ENCODE measurements at regions not wholly inside any gene's neighbourhood (a gene's known extent, or its start where the extent isn't known, plus 50 kb on each side); places are given as distances from the start of the nearest gene placed in this dataset.

DNA sequence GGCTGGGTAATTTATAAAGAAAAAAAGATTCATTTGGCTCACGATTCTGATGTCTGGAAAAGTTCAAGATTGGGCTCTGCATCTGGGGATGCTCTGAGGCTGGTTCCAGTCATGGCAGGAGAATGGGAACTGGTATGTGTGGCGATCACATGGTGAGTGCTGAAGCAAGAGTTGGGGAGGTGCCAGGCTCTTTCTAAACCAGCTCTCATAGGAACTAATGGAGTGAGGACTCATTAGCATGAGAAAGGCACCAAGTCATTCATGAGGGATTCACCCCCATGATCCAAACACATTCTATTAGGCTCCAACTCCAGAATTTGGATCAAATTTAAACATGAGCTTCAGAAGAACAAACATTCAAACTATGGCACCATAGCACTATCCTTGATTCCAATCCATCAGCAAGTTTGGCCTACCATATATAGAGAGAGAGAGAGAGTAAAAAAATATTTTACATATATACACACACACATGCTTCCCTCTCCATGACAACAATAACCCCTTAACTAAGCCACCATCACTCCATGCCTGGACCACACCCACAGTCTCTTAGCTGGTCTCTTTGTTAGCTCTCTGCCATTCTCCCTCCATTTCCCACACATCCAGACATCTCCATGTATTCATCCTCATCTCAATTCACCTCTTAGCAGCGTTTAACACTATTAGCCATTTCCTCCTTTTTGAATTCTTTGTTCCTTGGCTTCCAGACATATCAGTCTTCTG lies 57.9 kb downstream of the NPY start:
- DNase-seq, result no peak

DNA sequence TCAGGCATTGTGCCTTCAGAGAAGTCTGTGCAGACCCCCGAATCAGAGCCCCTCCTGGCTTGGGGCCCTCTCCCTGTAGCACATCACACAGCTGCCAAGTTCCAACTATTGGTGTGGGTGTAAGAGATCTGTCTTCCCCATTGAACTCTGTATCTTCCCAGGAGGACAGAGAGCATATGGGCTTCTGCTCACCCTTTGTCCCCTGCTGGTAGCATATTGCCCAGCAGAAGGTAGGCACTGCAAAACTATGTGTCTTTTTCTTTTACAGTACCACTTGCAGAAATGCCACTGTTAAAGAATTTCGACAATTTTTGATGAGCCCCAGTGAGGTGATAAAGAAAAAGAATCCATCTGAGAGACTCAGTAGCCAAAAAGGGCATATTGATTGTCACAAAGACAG lies 59.6 kb downstream of the NPY start:
- peak; percentile 22 for DNase-seq

DNA sequence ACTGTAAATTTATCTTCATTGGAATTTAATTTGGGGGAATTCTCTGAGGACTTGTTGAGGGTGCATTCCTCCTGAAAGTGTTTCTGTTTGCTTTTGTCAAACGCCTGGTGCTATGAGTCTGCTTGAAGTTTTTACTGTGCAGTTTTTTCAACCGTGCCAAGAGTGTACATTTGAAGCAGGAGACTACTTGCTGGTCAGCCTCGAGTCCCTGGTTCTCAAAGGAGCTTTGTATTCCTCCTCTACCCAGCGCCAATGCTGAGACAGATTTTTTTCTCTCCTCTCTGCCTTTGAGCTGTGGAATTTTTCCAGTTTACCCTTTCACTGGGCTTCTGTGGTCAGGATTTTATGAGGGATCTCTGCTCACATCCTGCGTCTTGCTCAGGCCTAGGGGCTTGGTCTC lies 62.1 kb downstream of the NPY start:
- no peak for DNase-seq

DNA sequence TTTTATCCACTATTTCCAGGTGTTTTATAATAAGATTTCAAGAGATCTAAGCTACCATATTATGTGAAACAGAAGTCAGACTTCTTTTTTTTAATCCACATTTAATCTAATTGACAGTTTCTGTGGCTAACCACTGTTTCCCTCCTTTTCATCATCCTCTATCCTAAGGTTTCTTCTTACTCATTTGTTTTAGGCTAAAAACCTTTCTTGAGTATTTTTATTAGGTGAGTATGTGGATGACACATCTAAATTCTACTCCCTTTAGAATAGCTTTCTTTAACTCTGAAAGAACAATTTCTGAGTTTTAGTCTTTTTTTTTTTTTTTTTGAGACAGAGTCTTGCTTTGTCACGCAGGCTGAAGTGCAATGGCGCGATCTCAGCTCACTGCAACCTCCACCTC lies 62.7 kb downstream of the NPY start:
- DNase-seq, result no peak

DNA sequence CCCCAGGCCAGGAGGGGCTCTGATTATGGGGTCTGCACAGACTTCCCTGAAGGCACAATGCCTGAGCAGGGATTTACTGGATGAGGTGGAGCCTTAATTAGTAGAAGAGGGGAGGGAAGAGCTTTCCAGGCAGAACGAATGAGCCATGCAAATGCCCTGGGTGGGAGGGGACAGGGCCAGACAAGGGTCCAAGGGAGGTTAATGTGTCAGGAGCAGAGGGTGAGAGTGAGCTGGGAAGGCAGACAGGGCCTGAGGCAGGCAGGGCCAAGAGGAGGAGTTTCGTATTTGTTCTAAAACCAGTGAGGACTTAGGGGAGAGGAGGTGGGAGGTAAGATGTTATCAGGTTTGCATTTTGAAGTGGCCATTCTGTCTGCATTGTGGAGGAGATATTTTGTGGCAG lies 65.3 kb downstream of the NPY start:
- DNase-seq, result no peak

DNA sequence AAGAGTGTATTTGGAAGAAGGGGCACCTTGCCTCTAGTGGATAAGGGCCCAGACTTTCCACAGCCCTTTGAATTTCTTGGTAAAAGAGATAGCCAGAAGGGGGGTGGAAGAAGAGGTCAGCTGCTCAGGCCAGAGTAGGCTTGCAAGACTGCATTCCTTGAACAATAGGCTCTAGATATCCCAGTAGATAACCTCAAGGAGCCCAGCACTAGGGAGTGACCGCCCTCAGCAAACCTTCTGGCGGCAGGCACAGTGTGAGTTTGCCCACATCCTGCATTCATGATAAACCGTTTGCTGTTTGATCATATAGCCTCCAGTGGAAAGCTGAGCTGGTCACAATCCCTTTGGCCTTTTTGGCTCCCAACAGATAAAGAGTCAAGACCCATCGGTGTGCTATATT lies 70.5 kb downstream of the NPY start:
- DNase-seq, result no peak

DNA sequence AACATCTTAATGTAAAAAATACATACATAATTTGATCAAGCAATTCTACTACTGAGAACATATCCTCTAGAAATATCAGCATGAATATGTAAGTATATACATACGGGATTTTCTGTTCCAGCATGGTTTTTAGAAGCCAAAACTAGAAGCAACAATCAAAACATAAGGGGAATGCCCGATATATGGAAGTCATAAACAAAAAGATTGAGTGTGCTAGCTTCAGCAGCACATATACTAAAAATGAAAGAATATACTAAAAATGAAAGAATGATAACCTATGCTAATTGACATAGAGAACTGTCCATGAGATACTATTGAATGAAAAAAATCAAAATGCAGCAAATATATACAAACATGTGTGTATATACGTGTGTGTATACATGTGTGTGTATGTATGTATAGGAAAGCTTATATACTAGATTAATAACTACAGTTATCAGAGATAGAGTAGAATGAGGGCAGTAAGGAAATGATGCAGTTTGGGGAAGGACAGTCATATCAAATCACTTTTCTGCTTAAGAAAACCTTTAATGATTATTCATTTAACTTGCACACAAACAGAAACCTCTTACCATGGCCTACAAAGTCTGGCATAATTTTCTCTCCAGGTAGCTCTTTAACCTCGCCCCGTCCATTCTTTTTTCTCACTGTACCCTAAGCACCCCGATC lies 72.9 kb downstream of the NPY start:
- no peak for DNase-seq

DNA sequence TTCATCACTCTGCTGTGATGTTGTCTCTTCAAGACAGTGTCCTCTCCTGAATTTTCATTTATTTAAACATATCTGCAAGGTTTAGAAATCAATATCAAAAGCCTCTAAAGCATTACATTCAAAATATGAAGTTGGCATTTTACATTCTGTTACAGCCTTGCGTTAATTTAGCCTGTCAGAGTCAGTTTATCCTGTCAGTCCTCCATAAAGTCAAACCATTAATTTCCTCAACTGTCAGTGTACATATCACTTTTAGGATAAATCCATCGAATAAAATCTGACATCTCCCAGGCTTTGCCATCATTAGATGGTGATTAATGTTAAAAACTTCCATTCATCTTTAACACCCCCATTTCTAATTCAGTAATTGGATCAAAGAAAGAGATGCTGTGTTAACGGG lies 77.0 kb downstream of the NPY start:
- no peak for DNase-seq

DNA sequence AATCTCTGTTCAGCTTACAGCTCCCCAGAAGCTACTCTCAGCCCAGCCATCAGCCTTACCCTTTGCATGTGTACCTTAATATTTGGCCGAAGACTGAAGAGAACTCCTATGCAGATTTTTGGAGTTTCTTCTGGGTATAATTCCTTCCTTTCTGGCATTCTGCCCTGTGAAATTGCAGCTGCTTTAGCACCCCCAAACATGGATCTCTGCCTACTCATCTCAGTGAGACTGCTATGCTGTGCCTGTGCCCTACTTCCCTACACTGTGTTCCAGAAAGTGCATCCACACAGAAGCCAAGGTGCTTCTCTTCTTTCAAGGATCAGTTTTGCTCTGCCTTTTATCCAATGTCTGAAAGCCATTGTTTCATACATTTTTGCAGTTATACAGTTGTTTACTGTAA lies 81.6 kb downstream of the NPY start:
- DNase-seq, result no peak

DNA sequence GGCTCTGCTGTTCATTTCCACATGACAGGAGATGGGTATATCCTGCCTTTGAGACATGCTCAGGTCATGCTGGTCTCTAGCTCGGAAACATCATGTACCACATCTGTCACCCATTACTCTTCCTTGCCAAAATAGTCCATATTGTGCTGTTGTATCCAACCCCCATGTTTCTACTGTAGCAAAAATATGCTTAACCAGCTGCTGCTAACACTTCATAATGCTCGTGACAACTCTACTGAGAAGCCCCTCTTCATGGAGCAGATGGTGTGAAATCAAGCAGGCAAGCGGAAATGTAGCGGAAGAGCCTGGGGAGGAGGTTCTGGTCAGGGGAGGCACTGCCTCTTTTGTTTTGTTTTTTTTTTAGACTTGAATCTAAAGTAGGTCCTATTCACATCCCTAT lies 82.9 kb downstream of the NPY start:
- DNase-seq, result peak; percentile 99

DNA sequence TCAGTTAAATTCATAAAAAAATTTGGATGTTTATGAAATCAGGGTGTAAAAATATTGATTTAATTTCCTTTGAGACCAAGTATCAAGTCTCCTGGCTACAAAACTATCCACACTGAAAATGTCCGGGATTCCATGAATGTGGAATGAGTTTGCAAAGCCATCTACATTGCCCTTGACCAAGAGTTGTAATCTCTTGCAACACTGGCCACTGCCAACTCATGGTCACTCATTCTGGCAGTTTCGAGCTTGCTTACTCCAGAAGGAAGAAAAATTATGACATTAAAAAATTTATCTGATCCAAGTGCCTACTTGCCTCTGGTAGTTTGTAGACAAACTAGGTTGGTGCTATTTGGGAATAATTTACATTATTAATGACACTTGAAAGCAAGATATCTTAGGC lies 84.2 kb downstream of the NPY start:
- no peak for DNase-seq

DNA sequence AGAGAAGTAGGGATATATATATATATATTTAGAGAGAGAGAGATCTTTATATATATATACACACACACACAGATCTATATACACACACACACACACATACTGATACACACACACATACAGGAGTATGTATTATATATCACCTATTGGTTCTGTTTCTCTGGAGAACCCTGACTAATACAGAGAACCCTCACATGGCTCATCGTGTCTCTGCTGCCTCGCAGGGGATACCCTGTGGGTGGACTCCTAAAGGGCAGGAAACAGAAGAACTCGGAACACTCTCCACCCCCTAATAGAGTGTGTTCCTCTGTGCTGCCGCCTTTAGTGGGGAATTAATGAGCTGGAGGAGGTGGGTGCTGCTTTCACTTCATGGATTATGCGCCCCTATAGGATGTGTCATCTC lies 86.6 kb downstream of the NPY start:
- DNase-seq, result no peak

DNA sequence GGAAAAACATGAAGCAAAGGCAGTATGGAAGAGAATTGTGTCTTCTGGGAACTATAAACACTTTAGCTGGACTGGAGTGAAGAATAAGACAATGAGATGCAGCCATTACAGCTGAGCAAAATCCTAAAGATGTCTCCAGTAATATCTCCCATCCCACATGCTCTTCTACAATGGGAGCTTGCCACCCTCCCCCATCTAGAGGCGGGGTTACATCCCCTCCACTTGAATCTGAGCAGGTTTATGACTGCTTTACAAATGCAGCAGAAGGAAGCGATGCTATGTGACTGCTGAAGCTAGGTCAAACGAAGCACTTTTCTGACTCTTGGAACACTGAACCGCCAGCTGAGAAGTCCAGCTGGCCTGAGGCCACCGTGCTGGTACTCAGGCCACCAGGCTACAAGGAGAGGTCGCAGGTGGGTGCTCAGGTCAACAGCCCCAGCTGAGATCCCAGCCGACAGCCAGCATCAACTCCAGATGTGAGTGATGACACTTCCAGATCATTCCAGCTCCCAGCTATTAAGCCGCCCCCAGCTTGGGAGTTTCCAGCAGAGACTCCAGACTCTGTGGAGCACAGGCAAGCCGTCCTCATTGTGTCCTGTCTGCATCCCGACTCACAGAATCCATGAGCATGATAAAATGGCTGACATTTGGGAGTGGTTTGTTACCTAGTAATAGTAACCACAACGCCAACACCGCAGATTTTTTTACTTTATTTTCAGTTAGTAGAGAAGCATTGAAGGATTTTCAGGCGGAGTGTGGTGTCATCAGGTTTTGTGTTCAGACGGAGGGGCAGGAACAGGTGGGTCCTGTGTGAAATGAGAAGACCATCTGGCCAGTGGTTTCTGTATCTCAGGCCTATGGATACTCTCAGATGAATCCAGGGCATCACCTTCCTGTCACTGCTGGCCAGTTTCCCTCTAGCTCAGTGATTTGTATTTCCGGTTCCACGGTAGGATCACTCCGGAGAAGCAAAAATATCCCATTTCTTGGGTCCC lies 89.3 kb downstream of the NPY start:
- no peak for DNase-seq

DNA sequence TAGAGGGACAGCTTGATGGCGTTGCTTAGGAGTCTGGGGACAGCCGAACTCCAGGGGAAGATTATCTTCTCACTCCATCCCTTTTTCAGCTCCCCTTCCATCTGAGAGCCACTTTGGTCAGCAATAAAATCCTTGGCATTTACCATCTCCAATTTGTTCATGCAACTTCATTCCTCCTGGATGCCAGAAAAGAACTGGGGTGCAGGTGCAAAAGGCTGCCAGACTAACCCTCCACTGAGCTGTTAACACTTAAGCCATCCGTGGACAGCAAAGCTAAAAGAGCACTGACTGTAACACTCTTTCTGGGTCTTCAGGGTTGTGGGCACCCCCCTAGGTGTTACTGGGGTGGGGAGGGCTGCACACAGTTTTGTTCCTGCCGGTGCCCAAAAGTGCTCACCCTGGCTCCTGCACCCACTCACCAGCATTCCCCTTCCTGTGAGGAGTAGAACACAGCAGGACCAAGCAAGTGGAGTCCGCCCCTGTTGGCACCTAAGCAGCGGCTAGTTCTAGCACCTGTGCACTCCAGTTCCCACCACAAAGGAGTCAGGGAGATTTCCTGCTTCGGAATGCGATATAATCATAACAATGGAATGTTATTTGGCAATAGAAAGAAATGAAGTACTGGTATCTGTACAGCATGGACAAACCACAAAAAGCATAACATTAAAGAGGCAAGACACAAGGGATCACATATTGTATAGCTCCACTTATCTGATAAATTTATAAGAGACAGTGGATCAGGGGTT lies 95.1 kb downstream of the NPY start:
- DNase-seq, result no peak

DNA sequence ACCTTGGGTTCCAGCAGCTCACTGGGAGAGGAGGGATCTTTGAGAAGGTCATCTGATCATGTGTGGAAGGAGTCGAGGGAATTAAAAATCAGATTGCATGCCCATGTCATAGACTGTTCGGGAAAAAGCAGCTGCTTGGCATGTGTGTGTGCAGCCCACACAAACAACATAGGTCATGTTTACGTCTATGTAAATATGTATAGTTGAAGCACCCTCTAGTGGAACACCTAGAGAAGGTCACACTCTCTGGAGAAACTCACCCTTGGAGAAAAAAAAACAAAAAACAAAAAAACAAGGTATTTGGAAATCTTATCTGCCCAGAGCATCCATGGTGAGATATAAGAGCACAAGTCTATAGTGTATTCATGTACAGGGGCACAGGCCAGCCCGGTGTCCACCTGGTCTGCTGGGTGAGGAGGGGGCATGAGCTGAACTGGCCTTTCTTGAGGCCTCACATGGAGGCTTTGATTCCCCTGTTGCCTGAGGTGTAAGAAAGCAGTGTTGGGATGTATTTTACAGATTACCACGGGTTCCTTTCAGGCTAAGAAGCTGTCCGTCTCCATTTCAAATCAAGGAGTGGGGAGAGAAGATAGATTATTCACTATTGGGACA lies 98.0 kb downstream of the NPY start:
- DNase-seq, result peak; percentile 90

DNA sequence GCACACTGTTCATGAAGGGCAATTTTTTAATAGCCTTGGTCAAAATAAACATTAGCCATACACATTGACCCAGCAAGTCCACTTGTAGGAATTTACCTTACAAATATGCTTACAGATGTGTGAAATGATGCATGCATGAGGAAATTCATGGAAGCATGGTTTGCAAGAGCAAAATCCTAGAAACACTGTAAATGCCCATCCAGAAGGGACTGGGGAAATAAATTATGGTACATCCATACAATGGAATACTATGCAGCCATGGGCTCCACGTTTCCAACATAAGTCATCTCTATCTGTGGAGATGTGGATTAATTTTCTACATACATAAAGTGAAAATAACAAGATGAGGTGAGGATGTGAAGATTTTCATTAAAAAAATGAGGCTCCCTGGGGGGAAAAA lies 99.1 kb downstream of the NPY start:
- no peak for DNase-seq

DNA sequence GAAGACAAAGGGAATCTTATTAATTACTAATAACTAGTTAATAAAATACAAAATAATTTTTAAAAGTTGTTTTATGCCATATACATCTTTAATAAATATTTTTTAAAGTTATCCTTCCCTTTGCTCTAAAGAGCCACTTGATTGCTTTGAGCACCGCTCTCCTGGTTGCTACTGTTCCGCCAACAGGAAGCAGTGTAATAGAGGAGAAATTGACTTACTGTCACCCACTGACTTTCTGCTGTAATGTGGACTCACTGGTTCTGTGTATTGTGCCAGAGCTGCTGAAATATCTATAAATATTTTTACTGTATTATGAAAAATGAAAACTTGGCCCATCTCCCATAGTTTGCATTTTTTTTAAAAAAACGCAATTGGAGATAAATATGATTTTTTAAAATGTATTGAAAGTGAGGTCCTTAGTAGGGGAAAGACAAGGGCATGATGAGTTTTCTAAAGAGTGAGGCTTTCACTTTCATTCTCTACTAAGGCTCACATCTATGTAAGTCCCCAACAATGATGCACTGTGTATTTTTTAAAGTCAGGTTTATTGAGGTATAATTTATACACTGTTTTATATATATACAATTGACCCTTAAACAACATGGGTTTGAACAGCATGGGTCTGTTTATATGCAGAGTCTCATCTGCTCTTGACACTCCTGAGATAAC lies 100.5 kb downstream of the NPY start:
- DNase-seq, result no peak

DNA sequence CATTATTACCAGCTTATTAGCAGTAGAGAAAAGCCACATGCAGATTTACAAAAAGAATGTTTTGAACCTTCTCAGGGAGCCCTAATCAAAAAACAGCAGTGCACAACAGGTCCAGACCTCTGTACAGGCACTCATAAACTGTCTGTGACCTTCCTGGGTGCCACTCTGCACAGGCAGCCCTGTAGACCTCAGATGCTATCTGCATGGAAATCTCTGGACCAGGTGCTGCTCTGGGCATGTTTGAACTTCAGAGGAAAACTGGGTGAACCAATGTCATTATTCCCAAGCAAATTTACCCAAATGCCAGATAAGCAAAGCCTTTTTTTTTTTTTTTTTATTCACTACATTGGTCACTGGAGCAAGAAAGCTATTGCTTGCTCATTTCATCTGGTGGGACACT lies 104.2 kb downstream of the NPY start:
- DNase-seq, result no peak

DNA sequence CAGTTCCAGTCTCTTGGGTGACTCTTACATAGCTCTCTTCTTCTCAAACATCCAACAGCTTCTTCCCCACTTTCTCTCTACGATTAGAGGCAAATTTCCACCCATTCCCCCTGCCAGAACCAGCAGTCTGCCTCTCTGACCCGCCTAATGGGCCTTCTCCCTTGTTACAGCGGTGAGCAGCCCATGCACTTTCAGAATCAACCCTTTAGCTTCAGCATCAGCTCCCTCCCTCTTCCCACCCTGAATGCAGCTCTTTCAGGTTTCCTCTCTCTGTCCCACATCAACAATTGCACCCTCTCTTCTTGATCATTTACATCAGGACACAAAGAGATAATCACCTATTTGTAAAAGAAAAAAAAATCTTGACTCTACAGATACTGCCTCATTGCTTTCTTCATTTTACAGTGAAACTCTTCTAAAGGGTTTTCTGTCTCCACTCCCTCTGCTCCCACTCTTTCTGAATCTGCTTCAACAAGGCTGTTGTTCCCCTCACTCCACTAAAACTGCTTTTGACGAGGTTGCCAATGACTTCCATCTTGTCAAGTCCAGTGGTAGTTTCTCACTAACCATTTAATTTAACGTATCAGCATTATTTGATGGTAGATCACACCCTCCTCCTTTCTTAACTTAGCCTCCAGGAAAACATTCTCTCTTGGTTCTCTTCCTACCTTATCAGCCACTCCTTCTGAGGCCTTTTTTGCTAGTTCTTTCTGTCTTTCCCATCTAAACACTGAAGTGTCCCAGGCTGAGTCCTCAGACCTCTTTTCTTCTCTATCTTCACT lies 106.6 kb downstream of the NPY start:
- DNase-seq, result no peak

DNA sequence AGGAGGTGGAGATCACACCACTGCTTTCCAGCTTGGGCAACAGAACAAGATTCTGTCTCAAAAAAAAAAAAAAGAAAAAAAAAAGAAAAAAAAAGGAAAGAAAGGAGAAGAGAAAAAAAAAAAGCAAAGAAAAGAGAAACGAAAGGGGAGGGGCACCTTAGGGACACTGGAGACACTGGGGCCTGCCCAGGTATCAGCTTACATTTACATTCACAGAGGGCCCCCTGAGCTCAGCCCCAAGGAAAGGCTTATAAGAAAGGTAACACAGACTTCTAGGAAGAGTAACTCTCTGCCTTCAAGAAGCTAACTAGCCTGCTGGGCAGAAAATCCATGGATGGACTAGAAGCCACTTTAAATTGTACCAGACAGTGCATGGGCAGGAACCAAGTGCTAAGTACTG lies 108.8 kb downstream of the NPY start:
- DNase-seq, result no peak

DNA sequence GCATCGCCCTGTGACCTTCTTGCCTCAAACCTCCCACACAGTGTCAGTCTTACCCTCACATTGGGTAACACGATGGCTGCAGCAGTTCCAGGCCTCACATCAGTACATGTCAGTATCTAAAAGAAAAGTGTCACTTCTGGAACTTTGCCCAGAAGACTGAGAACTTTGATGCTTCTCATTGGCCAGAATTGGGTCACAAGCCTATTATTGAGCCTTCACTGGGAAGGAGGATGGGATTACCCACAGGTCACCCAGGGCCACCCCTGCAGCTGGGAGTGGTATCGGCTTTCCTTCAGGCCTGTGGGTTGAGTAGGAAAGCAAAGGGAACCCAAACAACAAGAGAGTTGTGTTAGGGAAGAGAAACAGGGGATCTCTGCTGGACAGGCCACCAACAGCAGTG lies 111.5 kb downstream of the NPY start:
- no peak for DNase-seq

Data from NCI-H1694 treated with DMSO at 0.1 percent for 48 hours (cell line).